ENCODE measurements at regions not wholly inside any gene's neighbourhood (a gene's known extent, or its start where the extent isn't known, plus 50 kb on each side); places are given as distances from the start of the nearest gene placed in this dataset.

DNA sequence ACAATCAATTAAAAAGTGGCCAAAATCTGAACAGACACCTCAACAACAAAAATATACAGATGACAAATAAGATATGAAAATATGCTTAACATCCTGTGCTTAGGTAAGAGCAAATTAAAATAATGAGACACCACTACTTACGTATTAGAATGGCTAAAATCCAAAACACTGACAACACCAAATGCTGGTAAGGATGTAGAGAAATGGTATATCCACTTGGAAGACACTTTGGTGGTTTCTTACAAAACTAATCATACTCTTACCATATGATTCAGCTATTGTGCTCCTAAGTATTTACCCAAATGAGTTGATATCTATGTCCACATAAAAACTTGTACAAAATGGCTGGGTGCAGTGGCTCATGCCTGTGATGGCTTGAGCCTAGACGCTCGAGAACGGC, 51.7 kb upstream of the ZNF599 start:
- H3K4me3 ChIP-seq (ENCODE audit: low read depth, low read length), result no peak overlapping the region

Data from iPS-11a (cell line).